ENCODE measurements at regions not wholly inside any gene's neighbourhood (a gene's known extent, or its start where the extent isn't known, plus 50 kb on each side); places are given as distances from the start of the nearest gene placed in this dataset.

DNA sequence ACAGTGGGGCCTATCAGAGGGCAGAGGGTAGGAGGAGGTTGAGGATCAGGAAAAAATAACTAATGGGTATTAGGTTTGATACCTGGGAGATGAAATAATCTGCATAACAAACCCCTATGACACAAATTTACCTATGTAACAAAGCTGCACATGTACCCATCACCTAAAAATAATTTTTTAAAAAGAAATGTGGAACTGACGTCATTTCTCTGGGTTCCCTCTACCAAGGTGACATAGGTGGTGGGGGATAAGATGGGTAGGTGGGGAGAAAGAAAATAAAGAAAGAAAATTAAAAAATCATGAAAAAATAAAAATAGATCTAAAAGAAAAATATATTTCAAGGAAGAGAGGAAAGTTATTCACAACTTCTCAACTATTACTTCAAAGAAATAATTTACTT, 153.1 kb upstream of the SORCS1 start:
- no peak for DNase-seq (ENCODE audit: low read depth, low spot score)
- Mint-ChIP-seq H3K36me3 (ENCODE audit: low read depth) (no peaks in the 10 kb centered on the region), H3K4me1 (no peaks in the 10 kb centered on the region), H3K9me3 (no peaks in the 10 kb centered on the region), H3K4me3 (no peak overlapping the region), H3K27ac (ENCODE audit: unreplicated experiment) (no peak overlapping the region), H3K27me3 (ENCODE audit: low read depth) (no peaks in the 10 kb centered on the region)
- TF ChIP-seq, protein P1, sequence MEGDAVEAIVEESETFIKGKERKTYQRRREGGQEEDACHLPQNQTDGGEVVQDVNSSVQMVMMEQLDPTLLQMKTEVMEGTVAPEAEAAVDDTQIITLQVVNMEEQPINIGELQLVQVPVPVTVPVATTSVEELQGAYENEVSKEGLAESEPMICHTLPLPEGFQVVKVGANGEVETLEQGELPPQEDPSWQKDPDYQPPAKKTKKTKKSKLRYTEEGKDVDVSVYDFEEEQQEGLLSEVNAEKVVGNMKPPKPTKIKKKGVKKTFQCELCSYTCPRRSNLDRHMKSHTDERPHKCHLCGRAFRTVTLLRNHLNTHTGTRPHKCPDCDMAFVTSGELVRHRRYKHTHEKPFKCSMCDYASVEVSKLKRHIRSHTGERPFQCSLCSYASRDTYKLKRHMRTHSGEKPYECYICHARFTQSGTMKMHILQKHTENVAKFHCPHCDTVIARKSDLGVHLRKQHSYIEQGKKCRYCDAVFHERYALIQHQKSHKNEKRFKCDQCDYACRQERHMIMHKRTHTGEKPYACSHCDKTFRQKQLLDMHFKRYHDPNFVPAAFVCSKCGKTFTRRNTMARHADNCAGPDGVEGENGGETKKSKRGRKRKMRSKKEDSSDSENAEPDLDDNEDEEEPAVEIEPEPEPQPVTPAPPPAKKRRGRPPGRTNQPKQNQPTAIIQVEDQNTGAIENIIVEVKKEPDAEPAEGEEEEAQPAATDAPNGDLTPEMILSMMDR (conservative IDR thresholded peaks at IDR 0.05), result no peak

DNA sequence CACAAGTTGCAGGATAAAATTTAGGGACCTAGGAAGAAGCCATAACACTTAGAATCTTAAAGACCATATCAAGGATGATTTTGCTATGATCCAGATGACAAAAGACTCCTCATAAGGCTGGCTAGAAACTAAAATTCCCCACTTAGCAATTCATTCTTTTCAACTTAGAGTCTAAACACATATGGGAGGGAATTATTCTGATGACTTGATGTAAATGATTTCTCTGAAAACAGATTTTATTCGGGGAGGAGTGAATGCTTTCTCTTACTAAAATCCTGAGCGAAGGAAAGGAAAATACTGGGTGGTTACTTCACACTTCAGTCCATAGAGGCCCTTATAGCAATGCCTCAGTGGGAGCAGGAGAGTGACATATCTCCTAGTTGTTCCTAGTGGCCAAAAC, 138.7 kb upstream of the SORCS1 start:
- peaks cover 7% of the 10 kb centered on the region for H3K9me3 Mint-ChIP-seq
- no peaks in the 10 kb centered on the region for H3K4me1 Mint-ChIP-seq
- H3K27me3 Mint-ChIP-seq (ENCODE audit: low read depth), result no peaks in the 10 kb centered on the region
- peaks cover 5% of the 10 kb centered on the region for H3K36me3 Mint-ChIP-seq (ENCODE audit: low read depth)
- H3K27ac Mint-ChIP-seq (ENCODE audit: unreplicated experiment), result no peak overlapping the region
- TF ChIP-seq, protein P1 (conservative IDR thresholded peaks at IDR 0.05), result no peak
- H3K4me3 Mint-ChIP-seq, result no peak overlapping the region
- no peak for DNase-seq (ENCODE audit: low read depth, low spot score)

DNA sequence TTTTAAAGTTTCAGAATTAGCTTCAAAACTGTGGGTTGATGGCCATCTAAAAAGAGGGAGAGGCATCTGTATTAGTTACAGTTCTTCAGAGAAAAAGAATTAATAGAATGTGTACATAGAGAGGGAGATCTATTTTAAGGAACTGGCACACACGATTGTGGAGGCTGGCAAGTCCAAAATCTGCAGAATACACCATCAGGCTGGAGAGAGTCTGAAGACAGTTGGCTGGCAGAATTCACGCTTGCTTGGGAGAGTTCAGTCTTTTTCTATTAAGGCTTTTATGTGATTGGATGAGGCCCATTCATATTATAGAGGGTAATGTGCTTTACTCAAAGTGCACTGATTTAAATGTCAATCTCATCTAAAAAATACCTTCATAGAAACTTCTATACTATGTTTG, 135.1 kb upstream of the SORCS1 start:
- H3K4me1 Mint-ChIP-seq, result peaks cover 9% of the 10 kb centered on the region
- no peak overlapping the region for H3K27ac Mint-ChIP-seq (ENCODE audit: unreplicated experiment)
- peaks cover 5% of the 10 kb centered on the region for H3K36me3 Mint-ChIP-seq (ENCODE audit: low read depth)
- H3K27me3 Mint-ChIP-seq (ENCODE audit: low read depth), result no peaks in the 10 kb centered on the region
- no peak overlapping the region for H3K4me3 Mint-ChIP-seq
- TF ChIP-seq, protein P1 (conservative IDR thresholded peaks at IDR 0.05), result no peak
- H3K9me3 Mint-ChIP-seq, result peaks cover 9% of the 10 kb centered on the region
- no peak for DNase-seq (ENCODE audit: low read depth, low spot score)

DNA sequence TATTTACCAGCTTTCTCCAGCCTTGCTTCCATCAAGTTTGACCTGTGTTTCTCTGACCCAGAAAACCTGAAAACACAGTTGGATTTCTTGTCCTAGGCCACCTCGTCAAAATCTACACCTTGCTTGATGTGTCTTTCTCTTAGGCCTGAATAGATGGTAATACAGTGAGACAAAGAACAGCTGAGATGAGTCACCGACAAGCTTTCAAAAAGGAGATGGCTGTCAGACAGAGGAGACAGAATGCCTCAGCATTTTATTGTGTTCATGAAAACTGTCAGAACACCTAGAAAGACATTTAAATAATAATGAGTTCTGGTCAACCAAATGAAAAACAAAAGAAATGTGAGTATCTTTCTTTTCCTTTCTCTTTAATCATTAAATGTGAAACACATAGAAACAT, 119.7 kb upstream of the SORCS1 start:
- no peaks in the 10 kb centered on the region for H3K4me1 Mint-ChIP-seq
- DNase-seq (ENCODE audit: low read depth, low spot score), result no peak
- H3K9me3 Mint-ChIP-seq, result peaks cover 20% of the 10 kb centered on the region
- H3K27ac Mint-ChIP-seq (ENCODE audit: unreplicated experiment), result no peak overlapping the region
- H3K36me3 Mint-ChIP-seq (ENCODE audit: low read depth), result no peaks in the 10 kb centered on the region
- TF ChIP-seq, protein P1 (conservative IDR thresholded peaks at IDR 0.05), result no peak
- H3K27me3 Mint-ChIP-seq (ENCODE audit: low read depth), result no peaks in the 10 kb centered on the region
- H3K4me3 Mint-ChIP-seq, result no peak overlapping the region

DNA sequence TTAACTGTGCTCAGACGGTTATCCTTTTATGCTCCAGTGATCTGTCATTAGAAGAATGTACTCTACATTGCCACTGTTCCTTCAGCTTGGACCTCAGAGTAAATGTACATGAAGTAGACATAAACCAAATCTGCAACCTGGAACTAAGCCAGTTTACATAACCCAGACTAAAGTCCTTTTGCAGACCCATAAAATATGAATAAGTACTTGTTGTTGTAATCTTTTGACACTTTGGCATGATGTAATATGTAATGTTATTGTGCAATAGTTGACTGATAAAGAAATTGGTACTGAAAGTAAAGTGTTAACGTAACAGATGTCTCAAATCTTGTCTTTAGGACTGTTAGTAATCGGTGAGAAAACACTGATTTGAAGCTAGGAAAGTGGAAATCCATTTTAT, 115.8 kb upstream of the SORCS1 start:
- no peaks in the 10 kb centered on the region for H3K36me3 Mint-ChIP-seq (ENCODE audit: low read depth)
- H3K4me3 Mint-ChIP-seq, result no peak overlapping the region
- H3K27me3 Mint-ChIP-seq (ENCODE audit: low read depth), result no peaks in the 10 kb centered on the region
- no peak overlapping the region for H3K27ac Mint-ChIP-seq (ENCODE audit: unreplicated experiment)
- TF ChIP-seq, protein P1 (conservative IDR thresholded peaks at IDR 0.05), result no peak
- no peaks in the 10 kb centered on the region for H3K4me1 Mint-ChIP-seq
- no peak for DNase-seq (ENCODE audit: low read depth, low spot score)
- H3K9me3 Mint-ChIP-seq, result peaks cover 8% of the 10 kb centered on the region

DNA sequence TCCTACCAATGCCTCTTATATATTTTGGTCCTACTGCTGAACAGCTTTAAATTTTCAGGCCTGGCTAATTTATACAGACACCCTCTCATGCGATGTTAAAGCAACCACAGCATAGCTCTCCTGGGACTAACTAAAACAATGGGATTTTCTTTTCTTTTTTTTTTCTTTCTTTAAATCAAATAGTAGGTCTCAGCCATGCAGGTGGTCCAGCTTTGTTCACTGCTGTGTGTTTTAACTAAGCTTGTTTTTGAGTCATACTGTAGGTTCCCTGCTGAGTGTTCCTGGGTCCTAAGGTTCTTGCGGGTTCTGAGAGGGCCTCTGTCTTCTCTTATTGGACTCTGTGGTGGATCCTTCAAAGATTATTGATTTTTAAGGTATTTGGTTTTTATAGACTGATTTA, 113.1 kb upstream of the SORCS1 start:
- Mint-ChIP-seq H3K27ac (ENCODE audit: unreplicated experiment) (no peak overlapping the region), H3K4me1 (no peaks in the 10 kb centered on the region), H3K9me3 (peaks cover 6% of the 10 kb centered on the region), H3K27me3 (ENCODE audit: low read depth) (no peaks in the 10 kb centered on the region), H3K4me3 (no peak overlapping the region), H3K36me3 (ENCODE audit: low read depth) (no peaks in the 10 kb centered on the region)
- DNase-seq (ENCODE audit: low read depth, low spot score), result no peak
- TF ChIP-seq, protein P1 (conservative IDR thresholded peaks at IDR 0.05), result no peak

Data from neural crest cell (in vitro differentiated cells).